Naive B cell (primary cell): ENCODE measurements at regions not wholly inside any gene's neighbourhood (a gene's known extent, or its start where the extent isn't known, plus 50 kb on each side); places are given as distances from the start of the nearest gene placed in this dataset.

Experiments
- ATAC-seq, 2 donors: fragments of 150-1000 bp; cut with Tn5 transposase; 2 replicates each; pipeline ENCODE4 v1.10.0; 2021; ENCODE audit warnings: low read depth in 2 of 2, mild to moderate bottlenecking in 2 of 2, moderate library complexity in 2 of 2
- DNase-seq: peaks from one replicate; pipeline ENCODE4 v3.0.0; 2022
- H3K27ac Mint-ChIP-seq, 6 donors: one replicate each; pipeline ENCODE4 v1.8.0; 2020 to 2022; ENCODE audit warnings: mild to moderate bottlenecking in 6 of 6, mixed read lengths in 6 of 6, moderate library complexity in 5 of 6, inconsistent platforms in 2 of 6
- H3K27me3 Mint-ChIP-seq, 3 donors: one replicate each; pipeline ENCODE4 v1.8.0; 2021 to 2022; ENCODE audit warnings: mixed read lengths in 3 of 3, mild to moderate bottlenecking in 1 of 3
- H3K36me3 Mint-ChIP-seq, 2 donors: one replicate each; pipeline ENCODE4 v1.8.0; 2020 to 2022; ENCODE audit warnings: mixed read lengths in 2 of 2, inconsistent platforms in 1 of 2, mild to moderate bottlenecking in 1 of 2
- H3K4me1 Mint-ChIP-seq, 3 donors: one replicate each; pipeline ENCODE4 v1.8.0; 2020 to 2022; ENCODE audit warnings: mixed read lengths in 3 of 3, inconsistent platforms in 1 of 3, mild to moderate bottlenecking in 1 of 3, moderate library complexity in 1 of 3
- H3K4me3 Mint-ChIP-seq, 8 donors: one replicate each; pipeline ENCODE4 v1.8.0; 2020 to 2022; ENCODE audit warnings: mild to moderate bottlenecking in 8 of 8, mixed read lengths in 8 of 8, moderate library complexity in 8 of 8, inconsistent platforms in 2 of 8
- H3K9me3 Mint-ChIP-seq, 7 donors: one replicate each; pipeline ENCODE4 v1.8.0; 2020 to 2022; ENCODE audit warnings: mixed read lengths in 7 of 7, mild to moderate bottlenecking in 5 of 7, inconsistent platforms in 2 of 7, moderate library complexity in 1 of 7

DNA sequence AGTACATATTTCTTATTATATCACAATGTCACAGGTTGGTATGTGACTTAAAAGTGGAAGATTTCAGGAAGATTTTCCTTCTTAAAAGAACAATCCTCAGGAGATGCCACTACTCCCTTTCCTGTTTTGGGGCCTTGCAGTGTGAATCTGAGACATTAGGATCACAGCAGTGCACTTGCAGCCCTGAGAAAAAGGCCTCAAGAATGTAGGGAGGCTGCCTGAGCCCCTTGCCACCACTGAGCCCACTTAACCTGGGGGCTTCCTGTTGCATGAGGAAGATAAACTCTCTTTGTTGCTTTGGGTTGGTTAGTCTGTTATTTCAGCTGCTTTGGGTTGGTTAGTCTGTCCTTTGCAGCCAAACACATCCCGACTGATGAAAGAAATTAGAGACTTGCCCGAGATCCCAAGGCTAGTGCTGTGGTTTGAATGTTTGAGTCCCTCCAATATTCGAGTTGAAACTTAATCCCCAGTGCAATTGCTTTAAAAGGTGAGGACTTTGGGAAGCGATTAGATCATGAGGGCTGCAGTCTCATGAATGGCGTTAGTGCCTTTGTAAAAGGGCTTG, 151.3 kb upstream of the SP4 start:
- no peak for DNase-seq

DNA sequence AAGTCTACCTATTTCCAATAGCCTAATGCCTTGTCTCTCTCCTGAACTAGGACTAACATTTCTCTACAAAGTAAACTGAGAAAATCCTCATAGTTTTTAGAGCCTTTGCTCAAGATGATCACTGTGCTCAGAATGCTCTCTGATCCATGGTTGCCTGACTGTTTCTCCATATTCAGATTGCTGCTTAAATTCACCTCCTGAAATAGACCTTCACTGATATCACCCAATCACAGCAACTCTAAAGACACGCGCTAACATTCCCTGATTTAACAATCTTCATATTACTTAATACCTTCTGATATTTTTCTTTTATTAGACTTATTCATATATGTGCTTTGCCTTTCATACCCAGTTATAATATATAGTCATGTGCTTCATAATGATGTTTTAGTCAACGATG, 148.9 kb upstream of the SP4 start:
- Mint-ChIP-seq H3K9me3 (no peaks in the 10 kb centered on the region), H3K4me3 (no peak overlapping the region), H3K36me3 (peaks cover 0 to 5% of the 10 kb centered on the region in 2 donors), H3K4me1 (no peaks in the 10 kb centered on the region), H3K27me3 (no peaks in the 10 kb centered on the region), H3K27ac (no peak overlapping the region)
- ATAC-seq: no peak
- DNase-seq: no peak

More for the DNA sequence above, 151.3 kb upstream of the SP4 start:
- no peak overlapping the region for H3K27ac Mint-ChIP-seq
- H3K27me3 Mint-ChIP-seq: no peaks in the 10 kb centered on the region
- H3K4me1 Mint-ChIP-seq: no peaks in the 10 kb centered on the region
- no peaks in the 10 kb centered on the region for H3K9me3 Mint-ChIP-seq
- ATAC-seq: no peak
- peaks cover 0 to 5% of the 10 kb centered on the region in 2 donors for H3K36me3 Mint-ChIP-seq
- H3K4me3 Mint-ChIP-seq: no peak overlapping the region

DNA sequence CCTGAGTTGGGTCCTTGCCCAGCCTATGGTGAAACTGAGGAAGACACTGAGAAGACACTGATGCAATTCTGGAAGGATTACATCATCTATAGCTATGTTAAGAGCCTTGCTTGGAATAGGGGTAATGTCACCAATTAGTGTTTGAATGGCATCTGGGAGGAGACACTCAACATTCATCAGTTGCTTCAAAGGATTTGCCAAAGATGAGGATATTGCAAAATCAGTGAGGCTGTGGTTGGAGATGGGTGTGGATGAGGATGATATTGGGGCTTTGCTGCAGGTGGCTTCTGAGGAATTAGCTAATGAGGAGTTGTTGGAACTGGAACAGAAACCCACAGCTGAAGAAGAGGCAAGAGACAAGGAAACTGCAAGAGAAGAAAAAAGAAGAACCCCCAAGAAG, 146.7 kb upstream of the SP4 start:
- Mint-ChIP-seq H3K4me3 (no peak overlapping the region), H3K4me1 (no peaks in the 10 kb centered on the region), H3K27ac (no peak overlapping the region), H3K36me3 (peaks cover 0 to 5% of the 10 kb centered on the region in 2 donors), H3K9me3 (no peaks in the 10 kb centered on the region), H3K27me3 (no peaks in the 10 kb centered on the region)
- ATAC-seq (no peak), DNase-seq (no peak)

DNA sequence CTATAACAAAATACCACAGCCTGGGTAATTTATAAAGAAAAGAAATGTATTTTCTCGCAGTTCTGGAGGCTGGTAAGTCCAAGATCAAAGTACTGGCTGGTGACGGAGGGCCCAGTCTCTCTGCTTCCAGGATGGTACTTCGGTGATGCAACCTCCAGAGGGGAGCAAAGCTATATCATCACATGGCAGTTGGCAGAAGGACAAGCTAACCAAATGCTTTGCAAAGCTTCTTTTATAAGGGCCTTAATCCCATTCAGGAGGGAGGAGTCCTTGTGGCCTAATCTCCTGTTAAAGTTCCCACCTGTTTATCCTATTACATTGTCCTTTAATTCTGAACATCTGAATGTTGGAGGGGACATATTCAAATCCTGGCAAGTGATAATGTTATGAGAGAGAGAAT, 134.1 kb upstream of the SP4 start:
- no peaks in the 10 kb centered on the region for H3K4me1 Mint-ChIP-seq
- no peak overlapping the region for H3K4me3 Mint-ChIP-seq
- H3K27me3 Mint-ChIP-seq: peaks cover 0 to 8% (median 0%) of the 10 kb centered on the region in 3 donors
- H3K9me3 Mint-ChIP-seq: peaks cover 0 to 2% (median 0%) of the 10 kb centered on the region in 7 donors
- ATAC-seq (no peak), DNase-seq (no peak)
- no peak overlapping the region for H3K27ac Mint-ChIP-seq
- no peaks in the 10 kb centered on the region for H3K36me3 Mint-ChIP-seq

DNA sequence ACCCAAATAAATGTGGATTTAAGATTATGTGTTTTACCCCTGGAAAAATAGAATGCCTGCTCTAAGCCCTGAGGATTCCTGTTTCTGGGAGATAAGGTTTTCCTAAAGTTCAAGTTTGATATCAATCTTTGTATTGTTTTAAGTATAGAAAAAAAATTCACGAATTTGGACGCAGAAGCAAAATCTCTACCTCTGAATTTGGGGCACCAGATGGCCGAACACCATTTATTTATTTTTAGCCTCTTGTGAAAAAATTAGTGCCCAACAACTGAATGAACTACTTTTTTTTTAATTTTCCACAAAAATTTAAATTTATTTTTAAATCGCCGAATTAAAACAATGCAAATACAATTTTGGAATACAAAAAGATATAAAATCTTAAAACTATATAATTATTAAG, 128.1 kb upstream of the SP4 start:
- Mint-ChIP-seq H3K4me1 (no peaks in the 10 kb centered on the region), H3K27ac (peak overlapping the region in 1 of 6 donors; percentile 28), H3K27me3 (peaks cover 0 to 4% (median 0%) of the 10 kb centered on the region in 3 donors), H3K4me3 (no peak overlapping the region), H3K9me3 (no peaks in the 10 kb centered on the region), H3K36me3 (no peaks in the 10 kb centered on the region)
- DNase-seq (no peak), ATAC-seq (no peak)

DNA sequence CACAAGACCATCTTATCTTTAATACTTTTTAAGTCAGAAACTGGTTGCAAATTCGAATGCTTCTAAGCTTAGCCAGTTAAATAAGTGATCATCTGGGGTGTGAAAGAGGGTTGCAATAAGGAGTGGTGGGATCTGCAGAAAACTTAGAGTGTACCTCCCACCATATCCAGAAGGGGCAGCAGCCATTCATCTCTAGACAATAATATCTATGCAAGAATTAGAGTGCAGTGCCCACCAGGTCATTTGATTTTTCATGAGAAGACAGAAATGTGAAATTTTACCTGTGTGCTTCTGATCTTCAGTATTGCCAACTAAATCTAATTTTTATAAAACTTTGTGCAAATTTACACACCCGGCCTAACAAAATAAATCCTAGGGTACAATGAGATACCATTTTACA, 127.2 kb upstream of the SP4 start:
- Mint-ChIP-seq H3K4me3 (no peak overlapping the region), H3K9me3 (no peaks in the 10 kb centered on the region), H3K27ac (no peak overlapping the region), H3K36me3 (no peaks in the 10 kb centered on the region), H3K4me1 (no peaks in the 10 kb centered on the region), H3K27me3 (no peaks in the 10 kb centered on the region)
- DNase-seq (peak; percentile 5), ATAC-seq (no peak)

DNA sequence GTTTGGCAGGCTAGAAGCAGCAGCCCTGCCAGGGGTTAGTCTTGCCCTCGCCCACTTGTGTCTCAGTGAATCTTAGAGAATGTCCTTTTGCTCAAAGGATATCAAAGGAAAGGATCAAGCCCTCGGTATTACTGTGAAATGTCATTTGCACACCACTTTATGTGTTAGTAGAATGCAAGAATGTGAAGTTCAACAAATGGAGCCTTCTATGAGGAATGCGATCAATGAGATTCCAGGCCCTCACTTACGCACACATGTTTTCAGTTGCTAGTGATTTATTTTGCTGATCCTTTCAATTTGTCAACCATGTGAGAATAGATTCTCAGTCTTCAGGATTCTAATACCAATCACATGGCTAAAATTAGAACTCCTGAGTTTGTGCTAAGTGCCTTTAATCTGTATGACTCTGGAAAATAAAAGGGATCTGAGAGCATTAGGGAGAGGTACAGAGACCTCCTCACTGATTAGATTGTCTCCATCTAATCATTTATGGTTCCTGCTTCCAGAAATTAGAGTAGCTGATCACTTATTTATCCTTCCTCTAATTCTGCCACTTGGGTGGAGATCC, 123.0 kb upstream of the SP4 start:
- H3K36me3 Mint-ChIP-seq: peaks cover 0 to 8% of the 10 kb centered on the region in 2 donors
- no peaks in the 10 kb centered on the region for H3K27me3 Mint-ChIP-seq
- DNase-seq (no peak), ATAC-seq (no peak)
- H3K27ac Mint-ChIP-seq: no peak overlapping the region
- H3K4me3 Mint-ChIP-seq: no peak overlapping the region
- H3K9me3 Mint-ChIP-seq: peaks cover 4 to 18% (median 10%) of the 10 kb centered on the region in 7 donors
- no peaks in the 10 kb centered on the region for H3K4me1 Mint-ChIP-seq

DNA sequence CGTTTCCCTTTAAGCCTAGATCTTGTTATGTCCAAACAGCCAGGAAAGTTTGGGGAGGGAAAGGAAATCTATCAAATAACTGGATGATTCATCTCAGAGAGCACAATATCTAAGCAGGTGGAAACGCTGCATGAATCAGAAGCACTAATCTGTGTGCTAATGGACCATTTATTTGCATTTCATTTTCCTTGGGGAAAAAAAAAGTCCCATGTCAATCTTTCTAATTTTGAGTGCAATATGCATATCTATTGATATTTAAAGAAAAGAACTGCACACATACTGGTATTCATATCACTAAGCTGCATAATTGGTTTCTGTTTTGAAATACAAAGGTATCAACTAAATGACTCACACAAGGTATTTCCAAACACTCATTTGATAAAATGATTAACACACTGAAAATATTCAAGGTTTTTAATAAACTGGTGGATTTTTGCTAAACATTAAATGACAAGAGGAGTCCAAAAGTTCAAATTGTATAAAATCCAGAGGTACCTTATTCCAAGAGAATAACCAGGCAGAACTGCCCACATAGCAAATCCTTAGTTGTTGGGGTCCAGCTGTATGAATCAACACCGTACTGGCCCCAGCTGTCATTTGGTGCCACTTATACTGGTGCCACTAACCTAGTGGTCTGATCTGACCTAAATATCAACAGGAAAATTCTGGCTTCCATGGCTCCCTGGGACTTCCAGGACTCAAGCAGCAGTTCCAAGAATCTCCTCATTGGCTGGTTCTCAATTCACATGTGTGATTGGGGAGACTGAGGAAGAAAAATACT, 122.2 kb upstream of the SP4 start:
- DNase-seq: no peak
- Mint-ChIP-seq H3K4me1 (no peaks in the 10 kb centered on the region), H3K4me3 (no peak overlapping the region), H3K9me3 (peaks cover 4 to 18% (median 10%) of the 10 kb centered on the region in 7 donors), H3K36me3 (peaks cover 0 to 8% of the 10 kb centered on the region in 2 donors), H3K27me3 (no peaks in the 10 kb centered on the region), H3K27ac (no peak overlapping the region)
- ATAC-seq: no peak

DNA sequence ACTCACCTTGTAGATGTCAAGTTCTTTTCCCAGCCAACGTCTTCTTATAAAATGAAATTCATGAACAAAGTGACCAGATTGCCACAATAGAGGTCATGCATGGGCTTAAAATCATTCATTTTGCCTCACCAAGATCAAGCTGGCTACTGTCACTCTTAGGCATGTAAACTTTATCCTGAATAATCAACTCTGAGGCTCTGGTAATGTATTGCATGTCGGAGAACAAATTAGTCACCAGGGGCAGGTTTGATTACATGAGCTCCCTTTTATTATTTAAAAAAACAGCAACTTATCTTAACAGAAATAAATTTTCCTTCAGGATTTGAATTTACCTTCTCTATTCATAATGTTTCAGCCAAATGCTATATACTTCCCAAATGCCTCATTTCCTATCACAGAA, 112.9 kb upstream of the SP4 start:
- DNase-seq (no peak), ATAC-seq (no peak)
- Mint-ChIP-seq H3K27me3 (no peaks in the 10 kb centered on the region), H3K4me1 (peaks cover 0 to 10% (median 8%) of the 10 kb centered on the region in 3 donors), H3K27ac (no peak overlapping the region), H3K4me3 (no peak overlapping the region), H3K9me3 (peaks cover 0 to 24% (median 10%) of the 10 kb centered on the region in 7 donors), H3K36me3 (peaks cover 0 to 7% of the 10 kb centered on the region in 2 donors)

DNA sequence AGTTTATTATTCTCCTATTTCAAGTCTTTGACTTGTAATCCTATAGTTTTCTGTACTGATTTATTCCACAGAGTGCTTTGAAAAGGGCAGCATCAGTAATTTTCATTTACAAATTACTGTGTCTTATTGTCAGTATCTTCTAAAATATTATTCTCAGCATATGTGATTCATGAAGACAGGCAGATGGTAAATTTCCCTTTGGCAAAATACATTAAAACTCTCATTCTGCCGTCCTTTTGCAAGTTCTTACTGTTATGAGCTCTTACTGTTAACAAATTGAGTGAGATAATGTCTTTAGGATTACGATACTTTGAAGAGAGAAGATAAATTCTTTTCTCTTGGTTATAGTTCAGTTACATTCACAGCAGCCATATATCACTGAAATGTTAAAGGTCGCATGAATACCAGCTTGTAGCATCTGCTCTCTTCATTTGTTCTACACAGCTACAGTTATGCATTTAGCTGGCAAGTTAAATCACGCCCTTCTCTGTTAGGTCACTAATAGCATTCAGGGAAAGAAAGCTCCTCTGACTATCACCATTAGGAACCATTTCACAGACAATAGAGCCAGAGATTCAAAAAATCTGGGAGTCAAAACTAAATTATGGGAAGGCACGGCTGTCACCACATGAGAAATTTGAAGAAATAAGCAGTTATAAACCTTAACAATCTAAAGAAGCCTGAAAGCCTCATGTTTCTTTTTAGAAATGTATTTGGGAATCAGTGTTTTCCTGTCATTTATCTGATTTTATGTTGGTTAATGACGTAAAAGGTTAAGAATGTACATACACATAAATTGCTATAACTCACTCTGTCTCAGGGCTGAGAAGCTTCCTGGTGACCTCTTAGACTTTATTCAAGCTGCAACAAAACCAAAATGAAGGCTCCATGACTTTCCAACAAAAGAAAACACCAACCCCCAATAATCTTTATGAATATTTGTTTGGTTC, 109.6 kb upstream of the SP4 start:
- H3K27me3 Mint-ChIP-seq: no peaks in the 10 kb centered on the region
- no peak for ATAC-seq
- peaks cover 0 to 10% (median 8%) of the 10 kb centered on the region in 3 donors for H3K4me1 Mint-ChIP-seq
- peak overlapping the region in 1 of 6 donors; percentile 8 for H3K27ac Mint-ChIP-seq
- H3K36me3 Mint-ChIP-seq: no peaks in the 10 kb centered on the region
- no peak for DNase-seq
- no peak overlapping the region for H3K4me3 Mint-ChIP-seq
- H3K9me3 Mint-ChIP-seq: peaks cover 0 to 3% (median 0%) of the 10 kb centered on the region in 7 donors

DNA sequence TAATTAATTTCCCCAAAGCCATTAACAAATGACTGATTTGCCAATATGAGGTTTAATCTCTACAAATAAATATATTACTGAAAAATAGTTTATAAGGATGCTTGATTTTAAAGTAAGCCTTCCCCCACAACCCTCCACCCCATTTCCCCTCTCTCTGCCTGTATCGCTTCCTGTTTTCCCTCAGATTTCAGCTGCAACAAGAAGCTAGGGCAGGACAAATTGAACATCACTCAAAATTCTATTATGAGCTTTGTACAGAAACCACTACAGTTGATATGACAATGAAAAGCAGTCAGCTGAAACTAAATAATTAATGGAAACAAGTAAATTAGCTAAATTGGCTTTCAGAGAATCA, 109.0 kb upstream of the SP4 start:
- no peaks in the 10 kb centered on the region for H3K9me3 Mint-ChIP-seq
- peak overlapping the region in 1 of 6 donors; percentile 17 for H3K27ac Mint-ChIP-seq
- no peak for ATAC-seq
- H3K27me3 Mint-ChIP-seq: no peaks in the 10 kb centered on the region
- no peak overlapping the region for H3K4me3 Mint-ChIP-seq
- no peaks in the 10 kb centered on the region for H3K36me3 Mint-ChIP-seq
- peaks cover 0 to 10% (median 8%) of the 10 kb centered on the region in 3 donors for H3K4me1 Mint-ChIP-seq
- DNase-seq: no peak

DNA sequence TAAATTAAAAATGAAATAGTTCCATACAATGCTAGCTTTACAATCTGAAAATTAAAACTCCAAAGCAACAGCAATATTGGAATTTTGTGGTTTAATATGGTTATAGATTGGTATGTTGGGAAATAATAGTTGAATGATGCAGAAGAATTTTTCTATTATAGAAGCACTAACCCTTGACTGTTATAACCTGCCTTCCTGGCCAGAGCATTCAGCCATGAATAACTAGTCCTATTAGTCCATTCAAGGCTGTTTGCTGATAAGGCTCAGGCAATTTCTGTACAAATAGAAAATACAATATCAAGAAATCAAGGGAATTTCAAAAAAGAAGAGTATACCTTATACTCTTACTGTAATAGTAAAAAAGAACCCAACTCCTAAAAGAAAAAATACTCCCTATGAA, 101.6 kb upstream of the SP4 start:
- H3K27ac Mint-ChIP-seq: no peak overlapping the region

DNA sequence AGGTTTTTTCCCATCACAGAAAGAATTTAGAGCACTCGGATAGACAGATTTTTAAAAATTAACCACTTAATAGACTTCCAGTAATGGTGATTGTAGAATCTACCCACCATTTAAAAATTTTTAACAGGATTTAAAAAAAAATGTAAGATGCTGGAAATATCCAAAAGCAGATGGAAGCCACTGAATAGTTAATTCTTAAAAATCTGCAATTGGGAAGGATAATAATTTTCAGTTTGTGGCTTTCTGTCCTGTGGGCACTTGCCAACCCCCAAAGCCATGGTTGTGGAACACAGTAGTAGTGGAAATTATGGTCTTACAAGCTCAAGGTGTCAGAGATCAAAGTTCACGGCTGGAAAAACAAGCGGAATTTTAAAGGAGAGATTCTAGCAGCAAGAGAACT, 101.0 kb upstream of the SP4 start:
- Mint-ChIP-seq H3K36me3 (no peaks in the 10 kb centered on the region), H3K27ac (no peak overlapping the region)

More for the DNA sequence above, 101.6 kb upstream of the SP4 start:
- Mint-ChIP-seq H3K4me1 (no peaks in the 10 kb centered on the region), H3K36me3 (no peaks in the 10 kb centered on the region), H3K27me3 (no peaks in the 10 kb centered on the region), H3K4me3 (no peak overlapping the region), H3K9me3 (peaks cover 0 to 9% (median 4%) of the 10 kb centered on the region in 7 donors)
- no peak for ATAC-seq
- DNase-seq: no peak

More for the DNA sequence above, 101.0 kb upstream of the SP4 start:
- H3K27me3 Mint-ChIP-seq: no peaks in the 10 kb centered on the region
- H3K4me1 Mint-ChIP-seq: no peaks in the 10 kb centered on the region
- DNase-seq (no peak), ATAC-seq (no peak)
- peaks cover 0 to 9% (median 4%) of the 10 kb centered on the region in 7 donors for H3K9me3 Mint-ChIP-seq
- H3K4me3 Mint-ChIP-seq: no peak overlapping the region
